ENCODE measurements at regions not wholly inside any gene's neighbourhood (a gene's known extent, or its start where the extent isn't known, plus 50 kb on each side); places are given as distances from the start of the nearest gene placed in this dataset.
"Not testable (repeated sequence)": the region's sequence is repeated elsewhere in the genome, so short reads cannot be mapped to it uniquely, and the experiment has no call there.

DNA sequence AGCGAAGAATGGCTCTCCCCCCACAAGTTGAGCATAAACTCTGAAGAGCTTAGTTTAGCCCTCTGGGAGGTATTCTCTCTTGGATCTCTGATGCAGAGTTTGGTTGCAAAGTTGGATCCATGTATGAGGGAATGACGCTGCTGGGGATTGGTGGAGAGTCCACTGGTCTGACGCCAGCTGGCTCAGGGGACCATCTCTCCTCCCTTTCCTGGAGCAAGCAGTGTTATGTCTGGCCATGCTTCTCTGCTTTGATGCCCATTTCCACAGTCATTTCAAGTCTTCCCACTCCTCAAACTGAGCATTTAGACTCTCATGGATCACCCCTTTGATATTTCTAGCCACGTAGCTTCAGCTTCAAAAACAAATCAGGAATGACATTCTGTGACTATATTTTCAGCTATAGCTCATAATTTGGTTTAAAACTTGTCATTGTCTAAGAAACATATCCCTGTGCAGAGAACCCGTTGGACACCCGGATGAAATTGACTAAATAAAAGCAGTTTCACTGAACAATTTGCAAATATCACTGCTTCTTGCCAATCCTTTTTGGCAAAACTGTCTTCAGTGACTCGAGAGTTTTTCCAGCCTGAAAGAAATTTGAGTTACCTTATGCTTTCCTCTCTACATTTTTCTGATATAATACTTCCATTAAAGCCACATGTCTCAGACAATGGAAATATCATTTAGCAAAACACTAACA, 193.4 kb upstream of the CDH11 start:
- Histone ChIP-seq H3K4me3 (ENCODE audit: low read length) (no peak overlapping the region), H3K27ac (ENCODE audit: low read depth, low read length) (no peak overlapping the region), H3K36me3 (ENCODE audit: control insufficient read depth in 2 of 3, insufficient read depth in 3 of 3, low read length in 3 of 3) (no peaks in the 10 kb centered on the region), H3K9me3 (ENCODE audit: control insufficient read depth in 2 of 3, low read length in 3 of 3) (no peaks in the 10 kb centered on the region), H3K4me1 (ENCODE audit: control insufficient read depth in 2 of 2, insufficient read depth in 2 of 2, low read length in 2 of 2) (no peaks in the 10 kb centered on the region), H3K27me3 (ENCODE audit: control insufficient read depth in 2 of 2, insufficient read depth in 2 of 2, low read length in 2 of 2) (no peaks in the 10 kb centered on the region)
- ChIA-PET POLR2A (no interaction called here), CTCF (no interaction called here)
- no peak for ATAC-seq
- Mint-ChIP-seq H3K36me3 (no peaks in the 10 kb centered on the region), H3K4me3 (no peak overlapping the region), H3K27me3 (no peaks in the 10 kb centered on the region), H3K4me1 (no peaks in the 10 kb centered on the region), H3K9me3 (peaks cover 0 to 8% (median 0%) of the 10 kb centered on the region in 11 donors), H3K27ac (no peak overlapping the region)
- intact Hi-C loops (cut with micrococcal nuclease), result no loop called here
- DNase-seq, result no peak

DNA sequence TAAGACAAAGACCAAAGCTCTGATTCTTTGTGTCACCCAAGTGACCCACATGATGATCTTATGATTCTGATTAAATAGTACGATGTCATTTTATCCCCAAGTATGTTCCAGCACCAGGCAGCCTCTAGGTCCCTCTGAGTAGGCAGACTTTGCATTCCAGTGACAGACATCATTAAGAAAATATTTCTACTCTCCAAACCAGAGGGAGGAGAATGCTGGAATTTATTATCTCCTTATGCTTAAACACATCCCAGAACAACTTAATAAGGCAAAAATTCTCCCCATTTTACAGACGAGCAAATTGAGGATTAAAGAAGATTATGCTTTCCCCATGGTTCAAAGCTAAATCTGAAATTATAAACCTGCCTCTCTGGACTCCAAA, 192.8 kb upstream of the CDH11 start:
- H3K27me3 ChIP-seq (ENCODE audit: control insufficient read depth in 2 of 2, insufficient read depth in 2 of 2, low read length in 2 of 2), result no peaks in the 10 kb centered on the region
- Mint-ChIP-seq H3K27me3 (no peaks in the 10 kb centered on the region), H3K9me3 (peaks cover 0 to 8% (median 1%) of the 10 kb centered on the region in 11 donors), H3K27ac (no peak overlapping the region), H3K4me3 (no peak overlapping the region), H3K4me1 (no peaks in the 10 kb centered on the region), H3K36me3 (no peaks in the 10 kb centered on the region)
- H3K4me3 ChIP-seq (ENCODE audit: low read length), result no peak overlapping the region
- ATAC-seq (no peak), DNase-seq (no peak)
- H3K27ac ChIP-seq (ENCODE audit: low read depth, low read length), result no peak overlapping the region
- H3K9me3 ChIP-seq (ENCODE audit: control insufficient read depth in 2 of 3, low read length in 3 of 3), result no peaks in the 10 kb centered on the region
- intact Hi-C loops (cut with micrococcal nuclease), result no loop called here
- POLR2A ChIA-PET, result no interaction called here
- H3K4me1 ChIP-seq (ENCODE audit: control insufficient read depth in 2 of 2, insufficient read depth in 2 of 2, low read length in 2 of 2), result no peaks in the 10 kb centered on the region
- CTCF ChIA-PET, result no interaction called here
- no peaks in the 10 kb centered on the region for H3K36me3 ChIP-seq (ENCODE audit: control insufficient read depth in 2 of 3, insufficient read depth in 3 of 3, low read length in 3 of 3)

DNA sequence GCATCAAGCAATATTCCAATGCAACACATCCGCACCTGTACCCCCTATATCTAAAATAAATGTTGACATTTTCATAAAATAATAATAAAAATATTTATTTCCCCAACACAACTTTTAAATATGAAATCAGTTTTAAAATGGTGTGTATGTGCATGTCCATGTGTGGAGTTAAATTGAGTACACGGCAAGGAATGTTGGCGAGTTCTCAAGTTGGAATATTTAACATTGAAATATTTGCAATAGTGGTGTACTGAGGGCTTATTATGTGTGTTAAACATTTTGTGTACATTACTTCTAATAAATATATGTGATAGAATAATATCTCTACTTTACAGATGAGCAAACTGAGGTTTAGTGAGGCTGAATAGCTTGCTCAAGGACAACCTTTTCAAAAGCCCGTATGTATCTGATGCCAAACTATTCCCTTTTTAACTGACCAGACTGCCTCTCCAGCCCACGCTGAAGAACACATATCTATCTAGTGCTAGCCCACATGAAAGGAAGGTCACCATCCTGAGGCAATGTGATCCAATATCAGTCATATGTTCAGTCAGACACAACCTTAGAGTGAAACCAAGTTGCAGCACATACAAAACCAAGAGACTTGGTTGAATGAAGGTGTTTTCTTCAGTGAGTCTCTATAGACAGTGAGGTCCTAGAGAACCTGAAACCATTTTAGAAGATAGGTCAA, 192.2 kb upstream of the CDH11 start:
- Histone ChIP-seq H3K36me3 (ENCODE audit: control insufficient read depth in 2 of 3, insufficient read depth in 3 of 3, low read length in 3 of 3) (no peaks in the 10 kb centered on the region), H3K27ac (ENCODE audit: low read depth, low read length) (no peak overlapping the region), H3K4me1 (ENCODE audit: control insufficient read depth in 2 of 2, insufficient read depth in 2 of 2, low read length in 2 of 2) (no peaks in the 10 kb centered on the region), H3K4me3 (ENCODE audit: low read length) (no peak overlapping the region), H3K27me3 (ENCODE audit: control insufficient read depth in 2 of 2, insufficient read depth in 2 of 2, low read length in 2 of 2) (no peaks in the 10 kb centered on the region), H3K9me3 (ENCODE audit: control insufficient read depth in 2 of 3, low read length in 3 of 3) (no peaks in the 10 kb centered on the region)
- Mint-ChIP-seq H3K4me1 (no peaks in the 10 kb centered on the region), H3K36me3 (no peaks in the 10 kb centered on the region), H3K4me3 (no peak overlapping the region), H3K27me3 (no peaks in the 10 kb centered on the region), H3K27ac (no peak overlapping the region), H3K9me3 (peaks cover 0 to 8% (median 1%) of the 10 kb centered on the region in 11 donors)
- ATAC-seq (no peak), DNase-seq (no peak)
- ChIA-PET CTCF (no interaction called here), POLR2A (no interaction called here)
- intact Hi-C loops (cut with micrococcal nuclease), result no loop called here

DNA sequence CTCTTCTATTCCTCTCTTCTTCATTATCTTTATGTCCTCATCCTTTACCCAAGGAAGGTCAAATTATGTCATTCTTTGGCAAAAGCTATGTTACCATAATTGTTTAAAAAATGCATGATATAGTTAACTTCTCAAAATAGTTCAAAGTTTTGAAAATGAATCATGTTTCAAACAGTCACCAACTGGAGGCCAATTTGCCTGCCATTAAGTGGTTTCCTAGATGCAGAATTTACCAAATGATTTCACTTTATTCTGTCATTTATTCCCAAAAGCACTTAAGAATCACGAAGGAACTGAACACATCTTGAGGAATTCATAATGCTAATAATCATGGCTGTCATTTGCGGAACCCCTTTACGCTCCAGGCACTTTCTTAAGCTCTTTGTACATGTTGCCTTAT, 190.9 kb upstream of the CDH11 start:
- ATAC-seq (no peak), DNase-seq (no peak)
- Mint-ChIP-seq H3K9me3 (peaks cover 0 to 7% (median 2%) of the 10 kb centered on the region in 11 donors), H3K27ac (no peak overlapping the region), H3K4me1 (no peaks in the 10 kb centered on the region), H3K27me3 (no peaks in the 10 kb centered on the region), H3K4me3 (no peak overlapping the region), H3K36me3 (no peaks in the 10 kb centered on the region)
- no peak overlapping the region for H3K4me3 ChIP-seq (ENCODE audit: low read length)
- H3K9me3 ChIP-seq (ENCODE audit: control insufficient read depth in 2 of 3, low read length in 3 of 3), result no peaks in the 10 kb centered on the region
- intact Hi-C loops (cut with micrococcal nuclease), result no loop called here
- ChIA-PET POLR2A (no interaction called here), CTCF (no interaction called here)
- H3K27ac ChIP-seq (ENCODE audit: low read depth, low read length), result no peak overlapping the region
- H3K4me1 ChIP-seq (ENCODE audit: control insufficient read depth in 2 of 2, insufficient read depth in 2 of 2, low read length in 2 of 2), result no peaks in the 10 kb centered on the region
- H3K27me3 ChIP-seq (ENCODE audit: control insufficient read depth in 2 of 2, insufficient read depth in 2 of 2, low read length in 2 of 2), result no peaks in the 10 kb centered on the region
- H3K36me3 ChIP-seq (ENCODE audit: control insufficient read depth in 2 of 3, insufficient read depth in 3 of 3, low read length in 3 of 3), result no peaks in the 10 kb centered on the region

DNA sequence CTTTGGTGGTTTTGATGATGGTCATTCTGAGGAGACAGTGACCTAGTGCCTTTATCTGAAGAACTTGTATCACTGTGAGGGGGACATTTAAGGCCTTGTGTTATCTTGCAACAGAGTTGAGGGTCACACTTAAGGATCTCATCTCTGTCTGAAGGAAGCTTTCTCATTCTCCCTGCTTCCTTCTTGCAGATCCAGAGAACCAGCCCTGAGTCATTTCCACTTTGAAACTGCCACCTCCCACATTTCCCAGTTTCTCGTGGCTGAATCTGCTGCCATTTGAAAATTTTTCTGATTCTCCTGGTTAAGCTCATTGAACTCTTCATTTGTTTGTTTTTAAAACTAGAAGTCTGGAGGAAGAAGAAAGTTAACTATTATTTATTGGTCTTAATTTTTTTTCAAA, 190.2 kb upstream of the CDH11 start:
- Mint-ChIP-seq H3K4me1 (no peaks in the 10 kb centered on the region), H3K27me3 (no peaks in the 10 kb centered on the region), H3K27ac (no peak overlapping the region), H3K4me3 (no peak overlapping the region), H3K36me3 (no peaks in the 10 kb centered on the region), H3K9me3 (peaks cover 0 to 7% (median 2%) of the 10 kb centered on the region in 11 donors)
- ATAC-seq (no peak), DNase-seq (no peak)
- Histone ChIP-seq H3K27ac (ENCODE audit: low read depth, low read length) (no peak overlapping the region), H3K27me3 (ENCODE audit: control insufficient read depth in 2 of 2, insufficient read depth in 2 of 2, low read length in 2 of 2) (no peaks in the 10 kb centered on the region), H3K36me3 (ENCODE audit: control insufficient read depth in 2 of 3, insufficient read depth in 3 of 3, low read length in 3 of 3) (no peaks in the 10 kb centered on the region), H3K4me1 (ENCODE audit: control insufficient read depth in 2 of 2, insufficient read depth in 2 of 2, low read length in 2 of 2) (no peaks in the 10 kb centered on the region), H3K9me3 (ENCODE audit: control insufficient read depth in 2 of 3, low read length in 3 of 3) (no peaks in the 10 kb centered on the region), H3K4me3 (ENCODE audit: low read length) (no peak overlapping the region)
- intact Hi-C loops (cut with micrococcal nuclease), result no loop called here
- CTCF ChIA-PET, result no interaction called here
- POLR2A ChIA-PET, result no interaction called here

DNA sequence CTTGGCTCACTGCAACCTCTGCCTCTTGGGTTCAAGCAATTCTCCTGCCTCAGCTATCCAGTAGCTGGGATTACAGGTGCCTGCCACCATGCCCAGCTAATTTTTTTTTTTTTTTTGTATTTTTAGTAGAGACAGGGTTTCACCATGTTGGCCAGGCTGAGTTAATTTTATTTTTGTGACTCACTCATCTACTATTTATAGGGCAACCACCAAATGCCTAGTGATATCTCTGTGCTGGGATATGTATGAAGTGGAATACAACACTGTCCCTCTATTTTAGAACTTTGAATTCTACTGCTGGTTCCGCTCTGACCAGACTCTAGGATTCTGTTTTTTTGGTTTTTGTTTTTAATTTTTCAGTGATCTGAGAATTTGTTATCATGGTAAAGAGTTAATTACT, 188.6 kb upstream of the CDH11 start:
- intact Hi-C loops (cut with micrococcal nuclease); DNase-seq; CTCF ChIA-PET; ATAC-seq; H3K4me1 Mint-ChIP-seq; H3K4me3 ChIP-seq (ENCODE audit: low read length); H3K36me3 ChIP-seq (ENCODE audit: control insufficient read depth in 2 of 3, insufficient read depth in 3 of 3, low read length in 3 of 3); H3K27me3 Mint-ChIP-seq; H3K27ac Mint-ChIP-seq; H3K9me3 ChIP-seq (ENCODE audit: control insufficient read depth in 2 of 3, low read length in 3 of 3); H3K36me3 Mint-ChIP-seq; H3K27me3 ChIP-seq (ENCODE audit: control insufficient read depth in 2 of 2, insufficient read depth in 2 of 2, low read length in 2 of 2); H3K9me3 Mint-ChIP-seq; H3K4me3 Mint-ChIP-seq; H3K27ac ChIP-seq (ENCODE audit: low read depth, low read length); POLR2A ChIA-PET; H3K4me1 ChIP-seq (ENCODE audit: control insufficient read depth in 2 of 2, insufficient read depth in 2 of 2, low read length in 2 of 2): not testable (repeated sequence)

DNA sequence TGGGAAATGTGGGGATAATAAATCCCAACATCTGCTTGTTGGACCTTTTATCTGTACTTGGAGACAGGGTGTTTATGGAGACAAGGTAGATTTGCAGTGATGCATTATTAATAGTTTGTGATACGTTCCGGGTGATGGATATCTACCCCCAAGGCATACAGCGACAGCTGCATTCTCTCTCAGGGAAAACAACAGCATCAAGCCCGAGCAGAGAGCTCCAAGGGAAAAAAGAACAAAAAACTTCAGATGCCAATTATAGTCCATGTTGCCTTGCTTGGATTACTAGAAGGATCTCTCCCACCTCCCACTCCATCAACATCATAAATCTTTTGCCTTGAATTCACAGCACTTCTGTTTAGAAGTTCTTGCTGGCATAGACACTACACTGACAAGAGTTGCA, 187.5 kb upstream of the CDH11 start:
- Mint-ChIP-seq H3K27me3 (no peaks in the 10 kb centered on the region), H3K27ac (no peak overlapping the region), H3K9me3 (peaks cover 0 to 7% (median 4%) of the 10 kb centered on the region in 11 donors), H3K4me1 (no peaks in the 10 kb centered on the region), H3K4me3 (no peak overlapping the region), H3K36me3 (no peaks in the 10 kb centered on the region)
- intact Hi-C loops (cut with micrococcal nuclease), result no loop called here
- H3K9me3 ChIP-seq (ENCODE audit: control insufficient read depth in 2 of 3, low read length in 3 of 3), result no peaks in the 10 kb centered on the region
- DNase-seq (no peak), ATAC-seq (no peak)
- H3K27me3 ChIP-seq (ENCODE audit: control insufficient read depth in 2 of 2, insufficient read depth in 2 of 2, low read length in 2 of 2), result no peaks in the 10 kb centered on the region
- H3K36me3 ChIP-seq (ENCODE audit: control insufficient read depth in 2 of 3, insufficient read depth in 3 of 3, low read length in 3 of 3), result no peaks in the 10 kb centered on the region
- H3K4me1 ChIP-seq (ENCODE audit: control insufficient read depth in 2 of 2, insufficient read depth in 2 of 2, low read length in 2 of 2), result no peaks in the 10 kb centered on the region
- no peak overlapping the region for H3K4me3 ChIP-seq (ENCODE audit: low read length)
- ChIA-PET POLR2A (no interaction called here), CTCF (no interaction called here)
- H3K27ac ChIP-seq (ENCODE audit: low read depth, low read length), result no peak overlapping the region

Measured in naive thymus-derived CD4-positive, alpha-beta T cell (primary cell).